ENCODE measurements at regions not wholly inside any gene's neighbourhood (a gene's known extent, or its start where the extent isn't known, plus 50 kb on each side); places are given as distances from the start of the nearest gene placed in this dataset.

DNA sequence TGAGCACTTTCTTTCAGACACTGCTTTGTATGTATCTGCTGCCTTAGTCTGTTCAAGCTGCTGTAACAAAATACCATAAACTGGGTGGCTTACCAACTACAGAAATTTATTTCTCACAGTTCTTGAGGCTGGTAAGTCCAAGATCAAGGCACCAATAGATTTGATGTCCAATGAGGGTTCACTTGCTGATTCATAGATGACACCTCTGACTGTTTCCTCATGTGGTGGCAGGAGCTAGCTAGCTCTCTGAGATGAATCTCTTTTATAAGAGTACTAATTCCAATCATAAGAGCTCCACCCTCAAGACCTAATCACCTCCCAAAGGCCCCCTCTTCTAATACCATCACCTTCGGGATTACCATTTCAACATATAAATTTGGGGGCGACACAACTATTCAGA lies 76.6 kb upstream of the ADO start:
- Histone ChIP-seq H3K9me3 (ENCODE audit: control insufficient read depth, low read depth, low read length) (no peaks in the 10 kb centered on the region), H3K27me3 (ENCODE audit: insufficient read depth, low read length) (no peaks in the 10 kb centered on the region)
- H3K4me1 Mint-ChIP-seq, result no peaks in the 10 kb centered on the region

More for the DNA sequence above, 76.6 kb upstream of the ADO start:
- Mint-ChIP-seq H3K4me3 (no peak overlapping the region), H3K27me3 (ENCODE audit: low read depth) (no peaks in the 10 kb centered on the region; the same call in 1 of the 2 replicates), H3K36me3 (ENCODE audit: insufficient read depth in 1 of 3, low read depth in 3 of 3) (no peaks in the 10 kb centered on the region), H3K9me3 (no peaks in the 10 kb centered on the region), H3K27ac (no peak overlapping the region)
- H3K4me1 ChIP-seq (ENCODE audit: insufficient read depth, low read length), result no peaks in the 10 kb centered on the region
- no peak overlapping the region for H2BK15ac ChIP-seq (ENCODE audit: low read depth, low read length)
- H3K4me2 ChIP-seq (ENCODE audit: insufficient read depth, insufficient read length, low read length), result no peak overlapping the region
- TF ChIP-seq, protein P1, sequence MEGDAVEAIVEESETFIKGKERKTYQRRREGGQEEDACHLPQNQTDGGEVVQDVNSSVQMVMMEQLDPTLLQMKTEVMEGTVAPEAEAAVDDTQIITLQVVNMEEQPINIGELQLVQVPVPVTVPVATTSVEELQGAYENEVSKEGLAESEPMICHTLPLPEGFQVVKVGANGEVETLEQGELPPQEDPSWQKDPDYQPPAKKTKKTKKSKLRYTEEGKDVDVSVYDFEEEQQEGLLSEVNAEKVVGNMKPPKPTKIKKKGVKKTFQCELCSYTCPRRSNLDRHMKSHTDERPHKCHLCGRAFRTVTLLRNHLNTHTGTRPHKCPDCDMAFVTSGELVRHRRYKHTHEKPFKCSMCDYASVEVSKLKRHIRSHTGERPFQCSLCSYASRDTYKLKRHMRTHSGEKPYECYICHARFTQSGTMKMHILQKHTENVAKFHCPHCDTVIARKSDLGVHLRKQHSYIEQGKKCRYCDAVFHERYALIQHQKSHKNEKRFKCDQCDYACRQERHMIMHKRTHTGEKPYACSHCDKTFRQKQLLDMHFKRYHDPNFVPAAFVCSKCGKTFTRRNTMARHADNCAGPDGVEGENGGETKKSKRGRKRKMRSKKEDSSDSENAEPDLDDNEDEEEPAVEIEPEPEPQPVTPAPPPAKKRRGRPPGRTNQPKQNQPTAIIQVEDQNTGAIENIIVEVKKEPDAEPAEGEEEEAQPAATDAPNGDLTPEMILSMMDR (conservative IDR thresholded peaks at IDR 0.05), result no peak
- no peak overlapping the region for H3K4ac ChIP-seq (ENCODE audit: low read depth, low read length)
- no peaks in the 10 kb centered on the region for H3K79me1 ChIP-seq (ENCODE audit: insufficient read depth, low read depth, low read length, poor library complexity, severe bottlenecking)
- WGBS (ENCODE audit: extremely low coverage, insufficient read length, low lambda C conversion rate), result no CpG with 5 or more reads among the region's 2 CpGs
- no peak for DNase-seq
- no peak overlapping the region for H2BK12ac ChIP-seq (ENCODE audit: insufficient read length, low read depth, low read length)
- H3K23ac ChIP-seq (ENCODE audit: insufficient read length, low read depth, low read length), result no peak overlapping the region
- no peak overlapping the region for H4K91ac ChIP-seq (ENCODE audit: insufficient read length, low read depth, low read length)
- H2AK5ac ChIP-seq (ENCODE audit: insufficient read length, low read length), result no peak overlapping the region
- H2BK120ac ChIP-seq (ENCODE audit: low read depth, low read length, poor library complexity, severe bottlenecking), result no peak overlapping the region
- H3K14ac ChIP-seq (ENCODE audit: insufficient read depth, low read length), result no peak overlapping the region
- H4K5ac ChIP-seq (ENCODE audit: insufficient read length, low read depth, low read length), result no peak overlapping the region
- H4K8ac ChIP-seq (replicated peaks; ENCODE audit: insufficient read length, low read depth, low read length), result no peak overlapping the region
- no peak overlapping the region for H3K56ac ChIP-seq (ENCODE audit: insufficient read length, low read depth, low read length)
- no peaks in the 10 kb centered on the region for H4K20me1 ChIP-seq (ENCODE audit: control insufficient read depth, insufficient read depth, insufficient read length)
- H2BK20ac ChIP-seq (ENCODE audit: low read depth, low read length, poor library complexity, severe bottlenecking), result no peak overlapping the region
- no peaks in the 10 kb centered on the region for H3K79me2 ChIP-seq (ENCODE audit: insufficient read depth, low read length)
- no peak overlapping the region for H3K9ac ChIP-seq (ENCODE audit: extremely low read depth, insufficient read length, low read length)
- no peak overlapping the region for H3T11ph ChIP-seq (ENCODE audit: low read length)
- no peak overlapping the region for H2AFZ ChIP-seq (ENCODE audit: low read length)
- no peak overlapping the region for H3K18ac ChIP-seq (ENCODE audit: insufficient read length, low read depth, low read length)
- no peak overlapping the region for H2BK5ac ChIP-seq (ENCODE audit: insufficient read length, low read length)
- no peaks in the 10 kb centered on the region for H3K23me2 ChIP-seq (ENCODE audit: insufficient read length, low read depth, low read length, poor library complexity, severe bottlenecking)
- H3K27ac ChIP-seq (ENCODE audit: insufficient read length, low read depth, low read length), result no peak overlapping the region

Data from H9 (cell line).